ENCODE measurements at regions not wholly inside any gene's neighbourhood (a gene's known extent, or its start where the extent isn't known, plus 50 kb on each side); places are given as distances from the start of the nearest gene placed in this dataset.

GRCh38 chr7:36014961-36015360 is 138.1 kb upstream of the EEPD1 start:
- Mint-ChIP-seq H3K9me3 (peaks cover 2% of the 10 kb centered on the region), H3K36me3 (no peaks in the 10 kb centered on the region), H3K27me3 (peaks cover 4% of the 10 kb centered on the region), H3K27ac (no peak overlapping the region), H3K4me3 (no peak overlapping the region), H3K4me1 (no peaks in the 10 kb centered on the region)
- DNase-seq (ENCODE audit: low spot score in 2 of 2) (no peak), ATAC-seq (ENCODE audit: low read depth) (no peak)

GRCh38 chr7:36015733-36016132 is 137.3 kb upstream of the EEPD1 start:
- H3K9me3 Mint-ChIP-seq: peaks cover 2% of the 10 kb centered on the region
- DNase-seq (ENCODE audit: low spot score in 2 of 2) (no peak), ATAC-seq (ENCODE audit: low read depth) (no peak)
- H3K4me3 Mint-ChIP-seq: no peak overlapping the region
- H3K36me3 Mint-ChIP-seq: no peaks in the 10 kb centered on the region
- no peak overlapping the region for H3K27ac Mint-ChIP-seq
- no peaks in the 10 kb centered on the region for H3K4me1 Mint-ChIP-seq
- peaks cover 1% of the 10 kb centered on the region for H3K27me3 Mint-ChIP-seq

- ATAC-seq (ENCODE audit: low read depth) (no peak), DNase-seq (ENCODE audit: low spot score in 2 of 2) (no peak)
- no peaks in the 10 kb centered on the region for H3K36me3 Mint-ChIP-seq
- H3K27ac Mint-ChIP-seq: no peak overlapping the region
- H3K4me1 Mint-ChIP-seq: no peaks in the 10 kb centered on the region
- no peak overlapping the region for H3K4me3 Mint-ChIP-seq
- peaks cover 1% of the 10 kb centered on the region for H3K27me3 Mint-ChIP-seq
- H3K9me3 Mint-ChIP-seq: peaks cover 2% of the 10 kb centered on the region
These were observed 136.4 kb upstream of the EEPD1 start for GRCh38 chr7:36016648-36017047.

DNA sequence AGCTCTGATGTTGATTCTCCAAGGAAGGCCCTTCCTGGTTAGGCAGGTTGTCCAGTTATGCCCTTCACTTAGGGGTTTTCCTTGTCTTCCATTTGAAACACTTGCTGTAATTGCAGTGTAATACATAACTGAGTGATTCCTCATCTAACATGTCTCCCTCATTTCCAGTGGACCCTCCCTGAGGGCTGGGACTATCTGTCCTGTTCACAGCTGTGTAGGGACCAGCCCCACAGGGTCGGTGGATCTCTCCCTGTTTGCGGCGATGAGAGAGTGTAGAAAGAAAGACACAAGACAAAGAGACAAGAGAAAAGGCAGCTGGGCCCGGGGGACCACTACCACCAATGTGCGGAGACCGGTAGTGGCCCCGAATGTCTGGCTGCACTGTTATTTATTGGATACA is 135.9 kb upstream of the EEPD1 start:
- peaks cover 2% of the 10 kb centered on the region for H3K9me3 Mint-ChIP-seq
- no peaks in the 10 kb centered on the region for H3K36me3 Mint-ChIP-seq
- H3K4me1 Mint-ChIP-seq: no peaks in the 10 kb centered on the region
- no peak for ATAC-seq (ENCODE audit: low read depth)
- DNase-seq (ENCODE audit: low spot score in 2 of 2): no peak
- H3K4me3 Mint-ChIP-seq: no peak overlapping the region
- H3K27ac Mint-ChIP-seq: no peak overlapping the region
- peaks cover 3% of the 10 kb centered on the region for H3K27me3 Mint-ChIP-seq

GRCh38 chr7:36018816-36019484 is 134.1 kb upstream of the EEPD1 start:
- Mint-ChIP-seq H3K36me3 (no peaks in the 10 kb centered on the region), H3K4me1 (no peaks in the 10 kb centered on the region), H3K4me3 (no peak overlapping the region), H3K9me3 (peaks cover 2% of the 10 kb centered on the region), H3K27me3 (peaks cover 3% of the 10 kb centered on the region), H3K27ac (no peak overlapping the region)
- ATAC-seq (ENCODE audit: low read depth) (no peak), DNase-seq (ENCODE audit: low spot score in 2 of 2) (no peak)

DNA sequence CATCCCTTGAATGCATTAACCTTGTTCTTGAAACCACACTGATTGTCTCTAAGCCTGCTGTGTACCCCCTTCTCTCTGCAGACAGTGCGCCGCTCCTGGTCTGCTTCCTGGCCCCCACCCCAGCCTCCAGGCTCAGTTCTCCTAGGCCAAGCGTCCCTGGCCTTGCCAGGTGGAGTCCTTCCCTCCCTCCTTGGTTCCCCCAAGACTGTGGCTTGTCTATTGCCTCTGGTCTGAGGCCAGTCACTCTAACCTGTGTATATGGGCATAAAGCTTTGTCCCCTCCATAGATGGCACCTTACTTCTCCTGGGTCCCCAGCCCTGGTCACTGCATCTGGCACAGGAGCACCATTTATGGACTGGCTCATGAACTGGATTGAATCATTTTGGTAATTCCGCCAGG is 133.5 kb upstream of the EEPD1 start:
- no peak overlapping the region for H3K27ac Mint-ChIP-seq
- H3K4me3 Mint-ChIP-seq: no peak overlapping the region
- H3K27me3 Mint-ChIP-seq: peaks cover 3% of the 10 kb centered on the region
- no peaks in the 10 kb centered on the region for H3K36me3 Mint-ChIP-seq
- no peak for DNase-seq (ENCODE audit: low spot score in 2 of 2)
- no peaks in the 10 kb centered on the region for H3K4me1 Mint-ChIP-seq
- peaks cover 2% of the 10 kb centered on the region for H3K9me3 Mint-ChIP-seq
- no peak for ATAC-seq (ENCODE audit: low read depth)

DNA sequence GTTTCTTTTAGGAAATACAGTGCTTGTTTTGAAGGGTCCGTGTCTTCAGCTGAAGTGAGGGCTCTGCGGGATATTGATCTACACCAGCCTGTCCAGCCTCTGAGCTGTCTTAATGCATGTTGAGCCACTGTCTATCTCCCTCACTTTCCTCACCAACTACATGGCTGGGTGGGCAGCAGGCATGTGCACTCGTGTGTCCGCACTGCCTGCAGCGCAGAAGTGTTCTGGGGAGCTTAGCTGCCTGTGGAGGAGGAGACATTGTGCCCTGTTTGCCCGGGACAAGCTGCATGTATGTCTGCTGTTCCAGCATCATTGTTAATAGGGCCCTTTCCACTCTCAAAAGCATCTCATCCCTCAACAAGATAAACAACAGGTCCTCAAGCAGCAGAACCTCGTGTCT is 133.1 kb upstream of the EEPD1 start:
- Mint-ChIP-seq H3K9me3 (no peaks in the 10 kb centered on the region), H3K27me3 (peaks cover 2% of the 10 kb centered on the region), H3K27ac (no peak overlapping the region), H3K4me3 (no peak overlapping the region), H3K4me1 (no peaks in the 10 kb centered on the region), H3K36me3 (no peaks in the 10 kb centered on the region)
- DNase-seq (ENCODE audit: low spot score in 2 of 2) (no peak), ATAC-seq (ENCODE audit: low read depth) (no peak)

DNA sequence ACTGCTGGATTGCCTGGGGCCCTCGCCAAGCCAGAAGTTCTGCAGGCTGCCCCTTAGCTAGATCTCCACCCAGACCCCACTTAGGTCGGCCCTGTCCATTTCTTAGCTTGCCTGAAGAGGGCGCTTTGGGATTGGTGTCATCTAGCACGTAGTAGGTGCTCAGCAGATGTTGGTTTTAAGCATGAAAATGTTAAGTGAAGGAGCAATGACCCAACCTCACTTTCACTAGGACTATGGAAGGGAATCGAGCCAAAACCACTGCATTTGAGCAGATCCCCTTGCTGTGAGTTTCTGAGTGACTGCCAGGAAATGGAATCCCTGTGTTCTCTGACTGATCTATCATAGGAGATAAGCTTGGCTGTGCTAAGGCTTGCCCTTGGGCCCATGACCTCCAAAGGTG is 131.7 kb upstream of the EEPD1 start:
- Mint-ChIP-seq H3K36me3 (no peaks in the 10 kb centered on the region), H3K27ac (no peak overlapping the region), H3K4me3 (no peak overlapping the region), H3K9me3 (no peaks in the 10 kb centered on the region), H3K27me3 (peaks cover 2% of the 10 kb centered on the region), H3K4me1 (no peaks in the 10 kb centered on the region)
- DNase-seq (ENCODE audit: low spot score in 2 of 2) (no peak), ATAC-seq (ENCODE audit: low read depth) (no peak)

DNA sequence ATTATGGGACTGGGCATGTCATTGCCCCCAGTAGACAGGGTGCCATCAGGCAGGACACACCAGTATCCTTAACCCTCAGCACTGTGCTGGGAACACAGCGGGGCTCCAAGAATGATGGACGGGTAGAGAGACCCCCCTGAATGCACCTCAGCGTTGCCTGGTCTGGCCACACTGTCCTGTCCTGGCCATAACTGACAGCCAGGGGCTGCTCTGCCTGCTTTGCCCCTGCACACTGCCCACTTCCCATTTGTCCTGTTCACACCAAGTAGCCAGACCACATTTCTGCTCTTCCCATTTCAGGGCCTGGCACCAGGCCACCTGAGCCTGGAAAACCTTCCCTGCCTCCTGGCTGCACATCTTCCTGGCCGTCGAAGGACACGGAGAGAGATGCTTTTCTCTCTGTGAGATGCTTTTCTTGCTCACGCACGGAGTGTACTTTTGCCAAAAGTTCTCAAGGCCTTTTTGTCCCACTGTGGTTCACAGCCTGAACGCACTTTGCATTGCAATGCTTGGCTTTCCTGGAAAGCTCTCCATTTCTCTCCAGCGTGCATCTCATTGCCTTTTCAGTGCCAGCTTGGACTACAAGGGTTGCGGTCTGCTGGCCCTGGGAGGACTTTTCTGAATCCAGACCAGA is 131.0 kb upstream of the EEPD1 start:
- H3K9me3 Mint-ChIP-seq: no peaks in the 10 kb centered on the region
- DNase-seq (ENCODE audit: low spot score in 2 of 2) (no peak), ATAC-seq (ENCODE audit: low read depth) (no peak)
- peaks cover 2% of the 10 kb centered on the region for H3K27me3 Mint-ChIP-seq
- no peaks in the 10 kb centered on the region for H3K4me1 Mint-ChIP-seq
- no peak overlapping the region for H3K4me3 Mint-ChIP-seq
- no peak overlapping the region for H3K27ac Mint-ChIP-seq
- no peaks in the 10 kb centered on the region for H3K36me3 Mint-ChIP-seq

DNA sequence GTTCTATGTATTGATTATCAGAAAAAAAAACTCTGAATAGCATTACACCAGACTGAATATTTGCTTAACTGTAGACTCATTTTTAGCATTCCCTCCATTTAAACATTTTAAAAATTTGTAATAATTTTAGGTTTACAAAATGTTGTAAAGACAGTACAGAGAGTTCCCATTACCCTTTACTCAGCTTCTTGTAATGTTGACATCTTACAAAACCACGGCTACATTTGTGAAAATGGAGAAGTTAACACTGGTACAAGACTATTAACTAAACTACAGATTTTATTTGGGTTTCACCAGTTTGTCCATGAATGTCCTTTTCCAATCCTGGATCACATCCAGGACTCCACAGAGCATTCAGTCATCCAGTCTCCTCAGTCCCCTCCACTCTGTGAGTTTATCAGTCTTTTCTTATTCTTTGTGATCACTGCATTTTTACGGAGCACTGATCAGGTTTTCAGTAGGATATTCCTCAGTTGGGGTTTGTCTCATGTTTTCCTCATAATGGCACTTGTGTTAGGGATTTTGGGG is 130.0 kb upstream of the EEPD1 start:
- Mint-ChIP-seq H3K4me3 (no peak overlapping the region), H3K27ac (no peak overlapping the region), H3K9me3 (no peaks in the 10 kb centered on the region), H3K4me1 (no peaks in the 10 kb centered on the region), H3K36me3 (no peaks in the 10 kb centered on the region), H3K27me3 (peaks cover 11% of the 10 kb centered on the region)
- ATAC-seq (ENCODE audit: low read depth) (no peak), DNase-seq (ENCODE audit: low spot score in 2 of 2) (no peak)

GRCh38 chr7:36025190-36025589 is 127.9 kb upstream of the EEPD1 start:
- no peaks in the 10 kb centered on the region for H3K36me3 Mint-ChIP-seq
- no peak overlapping the region for H3K4me3 Mint-ChIP-seq
- H3K9me3 Mint-ChIP-seq: no peaks in the 10 kb centered on the region
- no peaks in the 10 kb centered on the region for H3K4me1 Mint-ChIP-seq
- peaks cover 12% of the 10 kb centered on the region for H3K27me3 Mint-ChIP-seq
- H3K27ac Mint-ChIP-seq: no peak overlapping the region
- no peak for DNase-seq (ENCODE audit: low spot score in 2 of 2)
- ATAC-seq (ENCODE audit: low read depth): no peak

DNA sequence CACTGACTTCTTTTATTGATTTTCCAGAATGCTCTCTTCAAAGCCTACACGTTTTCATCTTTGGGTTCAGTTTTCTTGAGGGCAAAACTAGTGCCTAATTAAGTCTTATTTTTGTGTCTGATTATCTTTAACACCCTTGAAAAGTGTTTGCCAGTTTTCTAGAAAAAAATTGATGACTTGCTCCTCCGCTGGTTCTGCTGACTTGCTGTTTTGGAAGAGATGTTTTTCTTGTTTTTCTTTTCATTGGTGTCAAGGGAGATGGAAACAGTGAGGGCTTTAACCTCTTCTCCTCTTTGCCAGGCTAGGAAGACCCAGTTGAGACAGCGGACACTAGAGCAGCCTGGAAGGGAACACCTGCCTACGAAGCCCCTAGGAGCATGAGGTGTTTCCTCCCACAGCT is 123.7 kb upstream of the EEPD1 start:
- peaks cover 1% of the 10 kb centered on the region for H3K9me3 Mint-ChIP-seq
- DNase-seq (ENCODE audit: low spot score in 2 of 2): no peak
- ATAC-seq (ENCODE audit: low read depth): no peak
- no peaks in the 10 kb centered on the region for H3K4me1 Mint-ChIP-seq
- no peak overlapping the region for H3K4me3 Mint-ChIP-seq
- H3K27ac Mint-ChIP-seq: no peak overlapping the region
- H3K36me3 Mint-ChIP-seq: no peaks in the 10 kb centered on the region
- peaks cover 25% of the 10 kb centered on the region for H3K27me3 Mint-ChIP-seq

- Mint-ChIP-seq H3K9me3 (peaks cover 1% of the 10 kb centered on the region), H3K4me3 (no peak overlapping the region)
These were observed 123.1 kb upstream of the EEPD1 start for GRCh38 chr7:36029853-36030515.

GRCh38 chr7:36032361-36032818 is 120.7 kb upstream of the EEPD1 start:
- DNase-seq (ENCODE audit: low spot score in 2 of 2) (no peak), ATAC-seq (ENCODE audit: low read depth) (no peak)
- H3K9me3 Mint-ChIP-seq: peaks cover 1% of the 10 kb centered on the region
- no peak overlapping the region for H3K4me3 Mint-ChIP-seq
- H3K4me1 Mint-ChIP-seq: no peaks in the 10 kb centered on the region
- no peak overlapping the region for H3K27ac Mint-ChIP-seq
- H3K36me3 Mint-ChIP-seq: no peaks in the 10 kb centered on the region
- H3K27me3 Mint-ChIP-seq: peaks cover 27% of the 10 kb centered on the region

More at GRCh38 chr7:36029853-36030515, 123.1 kb upstream of the EEPD1 start:
- ATAC-seq (ENCODE audit: low read depth): no peak
- no peak for DNase-seq (ENCODE audit: low spot score in 2 of 2)
- Mint-ChIP-seq H3K36me3 (no peaks in the 10 kb centered on the region), H3K27ac (no peak overlapping the region), H3K27me3 (peaks cover 26% of the 10 kb centered on the region), H3K4me1 (no peaks in the 10 kb centered on the region)
